GM12864 (cell line): ENCODE measurements at regions not wholly inside any gene's neighbourhood (a gene's known extent, or its start where the extent isn't known, plus 50 kb on each side); places are given as distances from the start of the nearest gene placed in this dataset.

Experiments
- DNase-seq: peaks from one replicate; pipeline ENCODE4 v3.0.0-alpha.2; 2011; ENCODE audit warnings: low read depth
- H3K4me3 ChIP-seq: 2 replicates; pipeline ENCODE4 v1.5.1; 2011; ENCODE audit warnings: mild to moderate bottlenecking, low read depth, low read length, control low read depth
- TF ChIP-seq, protein P1 (sequence below): IDR thresholded peaks from 2 replicates; pipeline ENCODE4 v1.5.1; 2011; ENCODE audit warnings: low read depth, mild to moderate bottlenecking, moderate library complexity, low read length, control low read depth, inconsistent platforms; ENCODE audit errors: missing control alignments

DNA sequence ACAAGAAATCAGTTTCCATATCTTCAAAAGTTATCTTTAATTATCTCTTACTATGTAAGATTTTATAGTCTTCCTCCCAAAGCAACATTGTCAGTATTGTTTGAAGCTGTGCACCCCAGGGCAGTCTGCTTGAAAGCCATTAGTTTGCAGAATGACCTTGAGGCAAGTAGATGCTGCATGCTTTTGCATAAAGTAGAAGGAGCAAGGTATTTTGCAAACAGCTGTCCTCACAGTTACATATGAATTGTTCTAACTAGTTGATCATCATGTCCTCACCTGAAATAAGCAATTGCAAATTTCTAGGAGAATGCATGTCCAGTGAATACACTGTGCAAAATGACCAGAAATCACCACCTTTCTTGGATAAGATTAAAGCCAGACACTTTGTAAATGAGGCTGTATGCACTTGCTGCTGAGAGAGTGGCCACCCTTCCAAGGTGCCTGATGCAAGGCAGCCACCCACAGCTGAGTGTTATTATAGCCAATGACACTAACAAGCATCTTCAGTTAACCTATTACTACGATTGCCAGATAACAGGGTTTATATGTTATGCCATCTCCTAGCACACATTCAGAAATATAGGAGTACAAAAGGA lies 730.0 kb upstream of the TMEM132C start:
- DNase-seq = no peak
- TF ChIP-seq, protein P1, sequence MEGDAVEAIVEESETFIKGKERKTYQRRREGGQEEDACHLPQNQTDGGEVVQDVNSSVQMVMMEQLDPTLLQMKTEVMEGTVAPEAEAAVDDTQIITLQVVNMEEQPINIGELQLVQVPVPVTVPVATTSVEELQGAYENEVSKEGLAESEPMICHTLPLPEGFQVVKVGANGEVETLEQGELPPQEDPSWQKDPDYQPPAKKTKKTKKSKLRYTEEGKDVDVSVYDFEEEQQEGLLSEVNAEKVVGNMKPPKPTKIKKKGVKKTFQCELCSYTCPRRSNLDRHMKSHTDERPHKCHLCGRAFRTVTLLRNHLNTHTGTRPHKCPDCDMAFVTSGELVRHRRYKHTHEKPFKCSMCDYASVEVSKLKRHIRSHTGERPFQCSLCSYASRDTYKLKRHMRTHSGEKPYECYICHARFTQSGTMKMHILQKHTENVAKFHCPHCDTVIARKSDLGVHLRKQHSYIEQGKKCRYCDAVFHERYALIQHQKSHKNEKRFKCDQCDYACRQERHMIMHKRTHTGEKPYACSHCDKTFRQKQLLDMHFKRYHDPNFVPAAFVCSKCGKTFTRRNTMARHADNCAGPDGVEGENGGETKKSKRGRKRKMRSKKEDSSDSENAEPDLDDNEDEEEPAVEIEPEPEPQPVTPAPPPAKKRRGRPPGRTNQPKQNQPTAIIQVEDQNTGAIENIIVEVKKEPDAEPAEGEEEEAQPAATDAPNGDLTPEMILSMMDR = no peak
- no peak overlapping the region for H3K4me3 ChIP-seq

DNA sequence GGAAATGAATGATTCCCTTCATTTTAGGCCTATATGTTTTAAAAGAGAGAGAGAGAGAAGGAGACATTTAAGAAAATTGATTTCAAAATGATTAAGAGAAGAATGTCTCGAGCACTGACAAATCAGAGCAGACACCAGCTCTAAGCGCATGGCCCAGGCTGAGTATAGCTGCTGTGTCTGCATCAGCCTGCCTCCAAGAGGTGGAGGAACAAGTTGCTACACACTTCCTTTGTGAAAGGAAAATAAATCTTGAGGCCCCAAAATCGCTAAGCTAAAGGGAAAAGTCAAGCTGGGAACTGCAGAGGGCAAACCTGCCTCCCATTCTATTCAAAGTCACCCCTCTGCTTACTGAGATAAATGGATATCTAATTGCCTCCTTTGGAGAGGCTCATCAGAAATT lies 728.7 kb upstream of the TMEM132C start:
- TF ChIP-seq, protein P1 = no peak
- DNase-seq = no peak
- H3K4me3 ChIP-seq = no peak overlapping the region

DNA sequence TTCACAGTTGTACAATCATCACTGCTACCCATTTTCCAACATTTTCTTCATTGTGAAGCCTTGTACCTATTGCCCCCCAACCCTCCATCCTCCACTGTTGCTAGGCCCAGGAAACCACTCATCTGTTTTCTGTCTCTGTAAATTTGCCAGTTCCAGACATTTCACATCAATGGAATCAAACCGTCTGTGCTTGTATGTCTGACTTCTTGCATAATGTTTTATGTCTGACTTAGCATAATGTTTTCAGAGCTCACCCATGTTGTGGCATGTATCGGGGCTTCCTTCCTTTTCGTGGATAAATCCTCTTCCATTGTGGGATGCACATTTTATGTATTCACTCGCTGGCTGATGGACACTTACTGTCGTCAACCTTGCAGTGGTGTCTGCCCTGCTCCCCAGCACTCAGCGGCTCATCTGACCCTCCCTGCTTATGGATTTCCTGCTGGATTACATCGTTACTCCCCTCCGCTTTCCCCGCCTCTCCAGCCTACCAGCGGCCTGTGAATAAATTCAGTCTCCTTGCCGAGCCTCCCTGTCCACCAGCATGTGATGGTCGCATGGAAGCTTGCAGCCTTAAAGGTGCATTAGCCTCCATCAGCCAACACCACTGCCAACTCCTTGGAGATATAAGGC lies 727.6 kb upstream of the TMEM132C start:
- no peak overlapping the region for H3K4me3 ChIP-seq
- TF ChIP-seq, protein P1 = no peak
- DNase-seq = no peak

DNA sequence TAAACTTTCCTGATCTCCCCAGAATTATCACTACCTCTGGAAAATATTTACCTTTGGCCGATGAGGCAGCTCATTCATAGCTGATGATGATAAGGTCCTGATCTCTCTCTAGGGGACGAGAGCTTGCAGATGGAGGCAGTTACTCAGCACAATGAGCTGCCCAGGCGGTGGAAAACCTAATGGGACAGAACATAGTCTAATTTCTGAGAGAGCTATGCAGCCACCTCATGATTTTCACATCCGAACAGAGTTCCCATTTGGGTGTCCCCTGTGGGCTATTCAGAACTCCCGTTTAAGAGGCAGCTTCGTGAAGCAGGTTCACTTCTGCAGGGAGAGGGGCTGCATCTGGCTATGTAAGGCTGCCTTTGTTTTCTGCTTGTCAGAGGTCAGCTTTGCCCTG lies 724.6 kb upstream of the TMEM132C start:
- no peak overlapping the region for H3K4me3 ChIP-seq
- TF ChIP-seq, protein P1 = no peak
- no peak for DNase-seq

DNA sequence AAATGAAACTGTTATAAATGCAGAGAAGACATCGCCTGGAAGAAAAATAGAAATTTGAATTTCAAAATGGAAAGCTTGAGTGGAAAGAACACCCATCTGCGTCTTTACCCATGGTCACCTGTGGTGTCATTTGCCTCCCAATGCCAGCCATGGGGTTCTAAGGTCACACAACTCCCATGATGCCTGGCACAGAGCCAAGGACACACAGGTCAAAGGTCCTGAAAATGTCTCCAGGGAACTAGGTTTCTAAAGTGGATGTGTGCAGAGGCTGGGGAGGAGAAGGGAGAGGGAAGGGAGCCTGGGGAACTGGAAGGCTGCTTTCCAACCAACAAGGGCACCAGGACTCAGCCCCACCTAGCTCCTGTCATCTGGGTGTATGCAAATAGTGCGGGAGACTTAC lies 724.0 kb upstream of the TMEM132C start:
- no peak overlapping the region for H3K4me3 ChIP-seq
- no peak for DNase-seq
- TF ChIP-seq, protein P1 = no peak

DNA sequence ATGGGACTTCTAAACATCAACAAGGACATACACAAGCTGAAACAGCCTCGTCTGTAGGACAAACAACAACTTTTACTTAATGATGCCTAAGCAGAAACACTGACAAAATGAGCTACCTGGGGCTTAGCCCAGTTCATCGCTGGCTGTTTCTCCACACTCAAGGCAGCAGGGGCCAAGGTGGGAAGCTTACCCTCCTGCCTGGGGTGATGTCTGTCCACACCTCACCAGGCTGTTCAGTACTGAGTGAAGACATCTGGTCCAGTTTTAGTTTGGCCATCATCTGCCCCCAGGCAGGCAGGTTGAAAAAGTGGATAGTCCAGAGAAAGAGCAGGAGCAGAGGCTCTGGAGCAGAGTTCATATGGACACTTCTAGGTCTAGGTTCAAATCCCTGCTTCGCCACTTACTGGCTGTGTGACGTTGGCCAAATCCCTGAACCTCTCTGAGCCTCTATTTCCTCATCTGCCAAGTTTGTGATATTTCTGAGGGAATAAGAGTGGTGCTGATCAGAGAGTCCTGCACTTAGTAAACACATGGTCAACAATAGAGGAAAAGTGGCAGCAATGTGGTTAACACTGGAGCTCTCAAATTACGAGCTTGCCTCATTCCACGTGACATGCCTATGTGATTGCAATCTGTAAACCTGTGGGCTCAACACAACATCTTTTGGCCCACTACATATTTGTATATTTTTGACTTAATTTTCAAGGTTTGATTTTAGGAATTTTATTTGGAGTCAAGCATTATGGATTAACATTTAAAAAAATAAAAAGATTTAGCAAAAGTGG lies 720.1 kb upstream of the TMEM132C start:
- TF ChIP-seq, protein P1 = no peak
- no peak overlapping the region for H3K4me3 ChIP-seq
- DNase-seq = no peak
